Ishikawa (cell line): ENCODE measurements at regions not wholly inside any gene's neighbourhood (a gene's known extent, or its start where the extent isn't known, plus 50 kb on each side); places are given as distances from the start of the nearest gene placed in this dataset.

Source experiments
- CEBPB ChIP-seq: IDR thresholded peaks from 2 replicates; pipeline ENCODE4 v1.6.1; 2012
- EGR1 ChIP-seq: IDR thresholded peaks from 2 replicates; pipeline ENCODE4 v1.6.1; 2012
- RAD21 ChIP-seq: IDR thresholded peaks from 2 replicates; pipeline ENCODE4 v1.6.1; 2012; ENCODE audit warnings: low read depth

DNA sequence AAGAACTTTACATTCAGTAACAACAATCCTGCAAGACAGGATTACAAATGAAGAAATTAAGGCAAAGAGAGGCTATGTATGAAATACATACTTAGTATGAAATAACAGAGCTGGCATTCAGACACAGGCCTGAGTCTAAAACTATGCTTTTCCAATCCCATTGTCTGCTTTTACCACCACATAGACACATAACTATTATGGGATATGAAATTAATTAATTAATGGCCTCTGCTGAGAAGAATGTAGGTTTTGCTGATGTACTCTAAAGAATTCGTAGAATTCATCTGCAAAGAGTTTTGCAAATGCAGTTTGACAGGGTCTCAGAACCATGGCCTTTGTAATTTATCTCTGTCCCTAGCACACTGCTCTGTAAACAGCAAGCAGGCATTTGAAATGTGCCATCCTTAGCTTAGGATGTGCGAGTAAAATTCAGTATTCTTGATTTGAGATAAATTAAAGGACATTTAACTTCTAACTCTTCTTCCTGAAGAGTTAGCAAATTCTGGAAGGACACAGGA lies 54.5 kb upstream of the BOC start:
- TF ChIP-seq CEBPB (no peak), RAD21 (no peak), EGR1 (no peak)
